ENCODE measurements at regions not wholly inside any gene's neighbourhood (a gene's known extent, or its start where the extent isn't known, plus 50 kb on each side); places are given as distances from the start of the nearest gene placed in this dataset.

- no peak overlapping the region for H3K27ac ChIP-seq
These were observed 157.8 kb downstream of the ATG4C start for GRCh38 chr1:62941780-62942179.

DNA sequence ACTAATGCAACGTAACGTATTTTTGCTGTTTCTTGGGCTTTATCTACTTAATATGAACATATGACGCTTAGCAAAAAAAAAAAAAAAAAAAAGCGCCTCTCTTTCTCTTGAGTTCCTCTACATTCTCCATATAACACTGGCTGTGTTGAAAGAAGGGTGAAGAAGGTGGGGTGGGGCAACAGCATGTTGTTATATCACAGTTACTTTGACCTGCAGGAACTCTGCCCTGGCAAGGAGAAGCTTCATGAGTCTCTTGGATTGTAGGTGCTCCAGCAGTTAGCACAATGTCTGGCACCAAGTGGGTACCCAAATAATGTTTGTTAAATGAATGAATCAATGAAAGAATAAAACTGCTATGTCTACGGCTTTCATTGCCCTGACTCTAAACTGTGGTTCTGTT, 162.6 kb downstream of the ATG4C start:
- Histone ChIP-seq H4K20me1 (ENCODE audit: insufficient read depth) (no peaks in the 10 kb centered on the region), H2AFZ (ENCODE audit: low read depth) (no peak overlapping the region), H3K4me1 (ENCODE audit: low read depth, poor library complexity, severe bottlenecking) (no peaks in the 10 kb centered on the region), H3K27ac (no peak overlapping the region), H3K27me3 (ENCODE audit: insufficient read depth, low read depth) (no peaks in the 10 kb centered on the region), H3K4me2 (no peak overlapping the region), H3K79me2 (ENCODE audit: insufficient read depth, low read depth) (no peaks in the 10 kb centered on the region), H3K4me3 (IDR thresholded peaks at IDR 0.05; ENCODE audit: insufficient read depth, low read depth, low read length) (no peak overlapping the region), H3K9ac (no peak overlapping the region), H3K36me3 (ENCODE audit: insufficient read depth) (no peaks in the 10 kb centered on the region)
- TF ChIP-seq, protein P1, sequence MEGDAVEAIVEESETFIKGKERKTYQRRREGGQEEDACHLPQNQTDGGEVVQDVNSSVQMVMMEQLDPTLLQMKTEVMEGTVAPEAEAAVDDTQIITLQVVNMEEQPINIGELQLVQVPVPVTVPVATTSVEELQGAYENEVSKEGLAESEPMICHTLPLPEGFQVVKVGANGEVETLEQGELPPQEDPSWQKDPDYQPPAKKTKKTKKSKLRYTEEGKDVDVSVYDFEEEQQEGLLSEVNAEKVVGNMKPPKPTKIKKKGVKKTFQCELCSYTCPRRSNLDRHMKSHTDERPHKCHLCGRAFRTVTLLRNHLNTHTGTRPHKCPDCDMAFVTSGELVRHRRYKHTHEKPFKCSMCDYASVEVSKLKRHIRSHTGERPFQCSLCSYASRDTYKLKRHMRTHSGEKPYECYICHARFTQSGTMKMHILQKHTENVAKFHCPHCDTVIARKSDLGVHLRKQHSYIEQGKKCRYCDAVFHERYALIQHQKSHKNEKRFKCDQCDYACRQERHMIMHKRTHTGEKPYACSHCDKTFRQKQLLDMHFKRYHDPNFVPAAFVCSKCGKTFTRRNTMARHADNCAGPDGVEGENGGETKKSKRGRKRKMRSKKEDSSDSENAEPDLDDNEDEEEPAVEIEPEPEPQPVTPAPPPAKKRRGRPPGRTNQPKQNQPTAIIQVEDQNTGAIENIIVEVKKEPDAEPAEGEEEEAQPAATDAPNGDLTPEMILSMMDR (conservative IDR thresholded peaks at IDR 0.05; ENCODE audit: low read depth, low read length): no peak

More at GRCh38 chr1:62941780-62942179, 157.8 kb downstream of the ATG4C start:
- Histone ChIP-seq H3K9ac (no peak overlapping the region), H3K4me1 (ENCODE audit: low read depth, poor library complexity, severe bottlenecking) (no peaks in the 10 kb centered on the region), H3K4me3 (IDR thresholded peaks at IDR 0.05; ENCODE audit: insufficient read depth, low read depth, low read length) (no peak overlapping the region), H3K79me2 (ENCODE audit: insufficient read depth, low read depth) (no peaks in the 10 kb centered on the region), H4K20me1 (ENCODE audit: insufficient read depth) (no peaks in the 10 kb centered on the region), H3K27me3 (ENCODE audit: insufficient read depth, low read depth) (no peaks in the 10 kb centered on the region), H3K36me3 (ENCODE audit: insufficient read depth) (no peaks in the 10 kb centered on the region), H2AFZ (ENCODE audit: low read depth) (no peak overlapping the region), H3K4me2 (no peak overlapping the region)
- TF ChIP-seq, protein P1 (conservative IDR thresholded peaks at IDR 0.05; ENCODE audit: low read depth, low read length): no peak

- no peak overlapping the region for H3K4me2 ChIP-seq
- no peak overlapping the region for H3K27ac ChIP-seq
- H3K27me3 ChIP-seq (ENCODE audit: insufficient read depth, low read depth): no peaks in the 10 kb centered on the region
- no peak overlapping the region for H2AFZ ChIP-seq (ENCODE audit: low read depth)
- no peaks in the 10 kb centered on the region for H4K20me1 ChIP-seq (ENCODE audit: insufficient read depth)
- TF ChIP-seq, protein P1 (conservative IDR thresholded peaks at IDR 0.05; ENCODE audit: low read depth, low read length): no peak
- H3K4me3 ChIP-seq (IDR thresholded peaks at IDR 0.05; ENCODE audit: insufficient read depth, low read depth, low read length): no peak overlapping the region
- H3K79me2 ChIP-seq (ENCODE audit: insufficient read depth, low read depth): no peaks in the 10 kb centered on the region
- no peak overlapping the region for H3K9ac ChIP-seq
- H3K36me3 ChIP-seq (ENCODE audit: insufficient read depth): no peaks in the 10 kb centered on the region
- no peaks in the 10 kb centered on the region for H3K4me1 ChIP-seq (ENCODE audit: low read depth, poor library complexity, severe bottlenecking)
These were observed 167.5 kb downstream of the ATG4C start for GRCh38 chr1:62951428-62951827.

GRCh38 chr1:62952596-62952995, 168.7 kb downstream of the ATG4C start:
- TF ChIP-seq, protein P1 (conservative IDR thresholded peaks at IDR 0.05; ENCODE audit: low read depth, low read length): no peak
- H3K4me2 ChIP-seq: no peak overlapping the region
- H3K4me1 ChIP-seq (ENCODE audit: low read depth, poor library complexity, severe bottlenecking): no peaks in the 10 kb centered on the region
- H3K36me3 ChIP-seq (ENCODE audit: insufficient read depth): no peaks in the 10 kb centered on the region
- H4K20me1 ChIP-seq (ENCODE audit: insufficient read depth): no peaks in the 10 kb centered on the region
- no peaks in the 10 kb centered on the region for H3K79me2 ChIP-seq (ENCODE audit: insufficient read depth, low read depth)
- H3K4me3 ChIP-seq (IDR thresholded peaks at IDR 0.05; ENCODE audit: insufficient read depth, low read depth, low read length): no peak overlapping the region
- H3K9ac ChIP-seq: no peak overlapping the region
- H3K27ac ChIP-seq: no peak overlapping the region
- H2AFZ ChIP-seq (ENCODE audit: low read depth): no peak overlapping the region
- H3K27me3 ChIP-seq (ENCODE audit: insufficient read depth, low read depth): no peaks in the 10 kb centered on the region

Measured in KMS-11 (cell line).